Breast epithelium (tissue), 4 donors: ENCODE measurements at regions not wholly inside any gene's neighbourhood (a gene's known extent, or its start where the extent isn't known, plus 50 kb on each side); places are given as distances from the start of the nearest gene placed in this dataset.

Experiments
- DNase-seq, 2 donors: peaks; one replicate each; pipeline ENCODE4 v3.0.0-alpha.2; 2019; ENCODE audit warnings: low spot score in 2 of 2
- H3K27ac ChIP-seq, 2 donors: fragments of 200-600 bp; sonication (generic) in 1 of 2; one replicate each; pipeline ENCODE4 v1.5.1; 2016 to 2019; ENCODE audit warnings: mild to moderate bottlenecking in 1 of 2
- H3K27me3 ChIP-seq, 2 donors: fragments of 200-600 bp; sonication (generic) in 1 of 2; one replicate each; pipeline versions ENCODE4 v1.5.1 to v1.6.0; 2017 to 2019; ENCODE audit warnings: control low read depth in 1 of 2, mild to moderate bottlenecking in 1 of 2
- H3K36me3 ChIP-seq: fragments of 200-600 bp; one replicate; pipeline ENCODE4 v1.5.1; 2019
- H3K4me1 ChIP-seq, 2 donors: fragments of 200-600 bp; sonication (generic); one replicate each; pipeline ENCODE4 v1.5.1; 2016 to 2019; ENCODE audit warnings: control low read depth in 1 of 2
- H3K4me3 ChIP-seq, 3 donors: fragments of 200-600 bp; sonication (generic); 1 replicate in 2 of 3; 2 replicates in 1 of 3; pipeline ENCODE4 v1.5.1; 2016 to 2019; ENCODE audit warnings: mild to moderate bottlenecking in 3 of 3, moderate library complexity in 2 of 3
- H3K9me3 ChIP-seq, 2 donors: fragments of 200-600 bp; sonication (generic) in 1 of 2; one replicate each; pipeline ENCODE4 v1.5.1; 2016 to 2019; ENCODE audit warnings: control low read depth in 1 of 2
- POLR2A ChIP-seq: fragments of 450-650 bp; IDR thresholded peaks from one replicate; pipeline ENCODE4 v1.6.1; 2016; ENCODE audit warnings: antibody characterized with exemption, mild to moderate bottlenecking, moderate library complexity
- POLR2AphosphoS5 ChIP-seq, 3 donors: sonication (generic); formaldehyde crosslinking; IDR thresholded peaks; one replicate each; pipeline ENCODE4 v1.6.1; 2017; ENCODE audit warnings: antibody characterized with exemption in 3 of 3
- intact Hi-C: fragments of 100-400 bp; cut with DNase I; formaldehyde crosslinking; loops from one replicate; pipeline ENCODE4 v1.15.1; 2023; ENCODE audit warnings: low total_unique reads
- TF ChIP-seq, protein P1 (sequence below), 3 donors: fragments of 450-650 bp; IDR thresholded peaks; one replicate each; pipeline ENCODE4 v1.5.1; 2016 to 2017; ENCODE audit warnings: antibody characterized with exemption in 3 of 3, mild to moderate bottlenecking in 3 of 3, moderate library complexity in 3 of 3

DNA sequence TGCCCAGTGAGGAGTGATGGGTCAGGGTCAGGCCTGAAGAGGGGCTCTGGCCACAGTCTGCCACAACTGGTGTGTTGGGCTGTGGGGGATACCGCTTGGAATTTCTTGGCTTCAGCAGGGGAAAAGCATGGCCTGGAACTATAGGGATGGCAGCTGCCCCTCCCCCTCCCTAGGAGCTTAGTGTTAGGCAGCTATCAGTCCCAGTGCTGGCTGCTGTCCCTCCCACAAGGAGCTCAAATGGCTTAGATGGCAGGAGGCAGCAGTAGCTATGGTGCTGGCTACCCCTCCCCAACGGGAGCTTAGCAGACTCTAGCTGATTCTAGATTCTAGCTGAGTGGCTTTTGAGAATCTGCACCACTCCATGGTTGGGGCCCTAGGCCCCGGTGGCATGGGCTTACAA, 414.5 kb upstream of the HSF2 start:
- intact Hi-C loops: no loop called here
- H3K4me3 ChIP-seq: no peak overlapping the region
- H3K9me3 ChIP-seq: no peaks in the 10 kb centered on the region
- H3K36me3 ChIP-seq: no peaks in the 10 kb centered on the region
- H3K27ac ChIP-seq: no peak overlapping the region
- TF ChIP-seq, protein P1, sequence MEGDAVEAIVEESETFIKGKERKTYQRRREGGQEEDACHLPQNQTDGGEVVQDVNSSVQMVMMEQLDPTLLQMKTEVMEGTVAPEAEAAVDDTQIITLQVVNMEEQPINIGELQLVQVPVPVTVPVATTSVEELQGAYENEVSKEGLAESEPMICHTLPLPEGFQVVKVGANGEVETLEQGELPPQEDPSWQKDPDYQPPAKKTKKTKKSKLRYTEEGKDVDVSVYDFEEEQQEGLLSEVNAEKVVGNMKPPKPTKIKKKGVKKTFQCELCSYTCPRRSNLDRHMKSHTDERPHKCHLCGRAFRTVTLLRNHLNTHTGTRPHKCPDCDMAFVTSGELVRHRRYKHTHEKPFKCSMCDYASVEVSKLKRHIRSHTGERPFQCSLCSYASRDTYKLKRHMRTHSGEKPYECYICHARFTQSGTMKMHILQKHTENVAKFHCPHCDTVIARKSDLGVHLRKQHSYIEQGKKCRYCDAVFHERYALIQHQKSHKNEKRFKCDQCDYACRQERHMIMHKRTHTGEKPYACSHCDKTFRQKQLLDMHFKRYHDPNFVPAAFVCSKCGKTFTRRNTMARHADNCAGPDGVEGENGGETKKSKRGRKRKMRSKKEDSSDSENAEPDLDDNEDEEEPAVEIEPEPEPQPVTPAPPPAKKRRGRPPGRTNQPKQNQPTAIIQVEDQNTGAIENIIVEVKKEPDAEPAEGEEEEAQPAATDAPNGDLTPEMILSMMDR (IDR thresholded peaks at IDR 0.05): no peak
- TF ChIP-seq POLR2A (no peak), POLR2AphosphoS5 (IDR thresholded peaks at IDR 0.05) (no peak)
- no peaks in the 10 kb centered on the region for H3K4me1 ChIP-seq
- H3K27me3 ChIP-seq: no peaks in the 10 kb centered on the region
- DNase-seq: no peak

DNA sequence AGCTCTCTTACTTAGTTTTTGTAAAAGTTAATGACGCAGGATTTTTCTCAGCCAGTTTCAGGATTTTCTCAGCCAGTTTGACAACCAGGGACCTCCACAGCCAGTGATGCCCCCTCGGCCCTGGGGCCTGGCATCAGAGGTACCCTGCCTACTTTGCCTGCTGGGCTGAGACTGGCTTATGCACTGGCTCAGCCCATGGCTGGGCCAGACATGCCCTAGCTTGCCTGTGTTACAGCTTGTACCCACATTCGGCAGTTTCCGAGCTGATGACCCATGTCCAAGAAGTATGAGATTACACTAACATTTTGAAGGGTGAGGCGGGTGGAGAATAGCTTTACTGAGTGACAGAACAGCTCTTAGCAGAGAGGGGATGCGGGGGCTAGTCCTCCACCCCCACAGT, 406.1 kb upstream of the HSF2 start:
- Histone ChIP-seq H3K36me3 (no peaks in the 10 kb centered on the region), H3K27ac (no peak overlapping the region), H3K4me3 (no peak overlapping the region), H3K9me3 (no peaks in the 10 kb centered on the region), H3K27me3 (no peaks in the 10 kb centered on the region), H3K4me1 (no peaks in the 10 kb centered on the region)
- DNase-seq: no peak
- TF ChIP-seq POLR2A: no peak
- TF ChIP-seq, protein P1 (IDR thresholded peaks at IDR 0.05): no peak
- no peak for TF ChIP-seq POLR2AphosphoS5 (IDR thresholded peaks at IDR 0.05)
- intact Hi-C loops: no loop called here

DNA sequence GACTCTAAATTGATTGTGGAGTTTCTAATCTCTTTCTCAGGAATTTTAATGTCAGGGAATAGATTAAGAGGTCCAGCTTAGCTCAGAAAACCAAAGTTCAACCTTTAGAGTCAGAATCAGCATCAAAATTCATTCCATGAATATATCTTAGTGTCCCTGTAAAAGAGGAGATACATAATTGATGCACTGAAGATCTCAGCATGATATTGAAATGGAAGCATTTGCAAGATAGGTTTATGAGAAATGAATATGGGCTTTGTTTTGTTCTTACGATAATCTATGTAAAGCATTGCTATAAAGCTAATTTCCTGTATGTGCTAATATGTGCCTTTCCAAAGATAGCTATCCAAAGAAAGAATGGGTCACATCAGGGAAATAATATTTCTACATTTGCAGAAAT, 404.5 kb upstream of the HSF2 start:
- TF ChIP-seq, protein P1 (IDR thresholded peaks at IDR 0.05): no peak
- TF ChIP-seq POLR2A: no peak
- no peak for TF ChIP-seq POLR2AphosphoS5 (IDR thresholded peaks at IDR 0.05)
- no peaks in the 10 kb centered on the region for H3K27me3 ChIP-seq
- no peaks in the 10 kb centered on the region for H3K36me3 ChIP-seq
- no peak for DNase-seq
- H3K4me1 ChIP-seq: no peaks in the 10 kb centered on the region
- no peaks in the 10 kb centered on the region for H3K9me3 ChIP-seq
- no peak overlapping the region for H3K4me3 ChIP-seq
- H3K27ac ChIP-seq: no peak overlapping the region
- intact Hi-C loops: no loop called here

DNA sequence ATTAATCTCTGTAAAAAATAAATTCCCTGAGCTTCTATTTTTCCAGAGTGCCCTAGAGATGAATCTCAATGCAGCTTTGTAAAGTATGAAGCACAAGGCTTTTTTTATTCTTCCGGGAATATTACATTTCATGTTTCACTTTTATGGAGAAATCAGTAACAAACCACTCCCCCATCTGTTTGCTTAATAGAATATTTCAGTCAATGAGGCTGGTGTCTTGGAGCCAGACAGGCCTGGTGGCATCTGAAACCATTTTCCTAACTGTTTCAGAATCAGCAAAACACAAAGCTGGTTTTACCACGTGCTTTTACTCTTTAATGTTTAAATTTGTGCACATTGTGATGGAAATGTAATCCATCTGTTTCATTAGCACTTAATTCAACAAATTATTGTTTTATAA, 400.8 kb upstream of the HSF2 start:
- Histone ChIP-seq H3K4me1 (no peaks in the 10 kb centered on the region), H3K9me3 (no peaks in the 10 kb centered on the region), H3K36me3 (no peaks in the 10 kb centered on the region), H3K27me3 (no peaks in the 10 kb centered on the region), H3K4me3 (no peak overlapping the region), H3K27ac (no peak overlapping the region)
- TF ChIP-seq POLR2A (no peak), POLR2AphosphoS5 (IDR thresholded peaks at IDR 0.05) (no peak)
- TF ChIP-seq, protein P1 (IDR thresholded peaks at IDR 0.05): no peak
- intact Hi-C loops: no loop called here
- no peak for DNase-seq

DNA sequence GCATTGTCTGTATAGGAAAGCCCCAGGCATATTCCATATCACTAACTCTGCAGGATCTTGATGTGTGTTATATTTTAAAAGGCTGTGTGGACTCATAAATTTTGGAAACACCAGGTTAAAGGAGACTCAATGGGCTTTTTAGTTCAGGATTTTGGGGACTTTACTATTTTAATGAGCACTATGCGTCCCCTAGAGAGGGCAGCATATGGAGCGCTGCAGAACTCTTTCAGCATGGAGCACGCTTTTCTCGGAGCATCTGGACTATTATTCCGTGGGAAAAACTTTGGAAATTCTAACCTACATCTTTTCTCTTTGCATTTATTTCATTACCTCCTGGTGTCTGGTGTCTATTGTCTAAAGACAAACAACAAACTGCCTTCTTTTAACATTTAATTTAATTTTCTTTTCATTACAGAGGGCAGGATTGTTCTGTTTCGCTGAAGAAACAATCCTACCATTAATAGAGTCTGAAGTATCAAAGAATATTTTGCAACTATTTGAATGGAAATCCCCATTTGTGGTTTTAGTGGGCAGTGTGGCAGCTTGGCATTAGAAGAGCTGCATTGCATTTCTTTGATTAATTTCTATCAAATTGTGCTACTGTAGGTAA, 399.9 kb upstream of the HSF2 start:
- no peaks in the 10 kb centered on the region for H3K36me3 ChIP-seq
- DNase-seq: no peak
- intact Hi-C loops: no loop called here
- no peaks in the 10 kb centered on the region for H3K9me3 ChIP-seq
- H3K27me3 ChIP-seq: no peaks in the 10 kb centered on the region
- H3K4me1 ChIP-seq: no peaks in the 10 kb centered on the region
- no peak overlapping the region for H3K27ac ChIP-seq
- no peak overlapping the region for H3K4me3 ChIP-seq
- TF ChIP-seq POLR2A (no peak), POLR2AphosphoS5 (IDR thresholded peaks at IDR 0.05) (no peak)
- TF ChIP-seq, protein P1 (IDR thresholded peaks at IDR 0.05): no peak
